Vagina (tissue), 2 donors: ENCODE measurements at regions not wholly inside any gene's neighbourhood (a gene's known extent, or its start where the extent isn't known, plus 50 kb on each side); places are given as distances from the start of the nearest gene placed in this dataset.

Experiments
- POLR2A ChIP-seq, 2 donors: fragments of 450-650 bp; IDR thresholded peaks; one replicate each; pipeline ENCODE4 v1.6.1; 2017; ENCODE audit warnings: antibody characterized with exemption in 2 of 2, mild to moderate bottlenecking in 2 of 2, moderate library complexity in 2 of 2
- POLR2AphosphoS5 ChIP-seq, 2 donors: sonication (generic); formaldehyde crosslinking; IDR thresholded peaks; one replicate each; pipeline ENCODE4 v1.9.0; 2017; ENCODE audit warnings: antibody characterized with exemption in 2 of 2, mild to moderate bottlenecking in 2 of 2, low read depth in 1 of 2; ENCODE audit not compliant: insufficient read depth in 1 of 2
- TF ChIP-seq, protein P1 (sequence below), 3 experiments: fragments of 450-650 bp in 2 of 3; fragments of 200-600 bp in 1 of 3; sonication (generic) in 1 of 3; IDR thresholded peaks; one replicate each; pipeline ENCODE4 v1.5.1; 2017 to 2019; ENCODE audit warnings: antibody characterized with exemption in 3 of 3, mild to moderate bottlenecking in 2 of 3, moderate library complexity in 2 of 3

GRCh38 chr7:101687791-101688182, 58.7 kb upstream of the MYL10 start:
- TF ChIP-seq, protein P1, sequence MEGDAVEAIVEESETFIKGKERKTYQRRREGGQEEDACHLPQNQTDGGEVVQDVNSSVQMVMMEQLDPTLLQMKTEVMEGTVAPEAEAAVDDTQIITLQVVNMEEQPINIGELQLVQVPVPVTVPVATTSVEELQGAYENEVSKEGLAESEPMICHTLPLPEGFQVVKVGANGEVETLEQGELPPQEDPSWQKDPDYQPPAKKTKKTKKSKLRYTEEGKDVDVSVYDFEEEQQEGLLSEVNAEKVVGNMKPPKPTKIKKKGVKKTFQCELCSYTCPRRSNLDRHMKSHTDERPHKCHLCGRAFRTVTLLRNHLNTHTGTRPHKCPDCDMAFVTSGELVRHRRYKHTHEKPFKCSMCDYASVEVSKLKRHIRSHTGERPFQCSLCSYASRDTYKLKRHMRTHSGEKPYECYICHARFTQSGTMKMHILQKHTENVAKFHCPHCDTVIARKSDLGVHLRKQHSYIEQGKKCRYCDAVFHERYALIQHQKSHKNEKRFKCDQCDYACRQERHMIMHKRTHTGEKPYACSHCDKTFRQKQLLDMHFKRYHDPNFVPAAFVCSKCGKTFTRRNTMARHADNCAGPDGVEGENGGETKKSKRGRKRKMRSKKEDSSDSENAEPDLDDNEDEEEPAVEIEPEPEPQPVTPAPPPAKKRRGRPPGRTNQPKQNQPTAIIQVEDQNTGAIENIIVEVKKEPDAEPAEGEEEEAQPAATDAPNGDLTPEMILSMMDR (IDR thresholded peaks at IDR 0.05): no peak
- TF ChIP-seq POLR2A (IDR thresholded peaks at IDR 0.05) (no peak), POLR2AphosphoS5 (IDR thresholded peaks at IDR 0.05; ENCODE audit: insufficient read depth in 1 of 2, low read depth in 1 of 2) (no peak)
